DMS153 treated with DMSO at 0.1 percent for 48 hours (cell line): ENCODE measurements at regions not wholly inside any gene's neighbourhood (a gene's known extent, or its start where the extent isn't known, plus 50 kb on each side); places are given as distances from the start of the nearest gene placed in this dataset.

Experiments
- DNase-seq: peaks from one replicate; lab custom pipeline; 2025; ENCODE audit not compliant: unreplicated experiment; lab: John Stamatoyannopoulos, UW

DNA sequence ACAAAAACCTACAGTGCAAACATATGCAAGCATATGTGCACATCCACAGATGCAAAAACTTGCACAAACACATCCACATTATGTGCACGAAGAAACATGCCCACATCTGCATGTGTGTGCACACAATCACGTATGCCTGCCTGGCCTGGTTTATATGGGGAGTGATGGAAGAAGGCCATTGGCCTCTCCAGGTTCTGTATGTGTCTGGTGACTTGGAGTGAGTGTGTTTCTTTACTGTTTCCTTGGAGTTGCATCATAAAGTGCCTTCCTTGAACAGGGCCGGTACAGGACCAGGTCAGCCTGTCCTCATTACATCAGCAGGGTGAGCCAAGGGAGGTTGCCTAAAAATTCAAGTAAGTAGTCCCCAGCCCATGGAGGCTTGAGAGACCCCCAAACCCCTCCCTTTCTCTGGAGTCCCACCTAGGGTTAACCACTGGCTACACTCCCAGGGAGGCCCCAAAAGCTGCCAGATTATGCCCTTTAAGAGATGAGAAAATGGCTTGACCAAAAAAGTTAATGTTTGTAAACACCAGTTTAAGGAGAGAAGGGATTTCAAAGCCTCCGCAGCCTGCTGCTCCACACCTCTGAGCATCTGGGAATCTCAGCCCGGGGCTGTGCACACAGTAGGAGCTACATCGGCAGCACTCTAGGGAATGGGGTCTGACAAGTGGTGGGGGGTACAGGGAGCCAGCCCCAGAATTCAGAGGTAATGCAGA lies 140.8 kb downstream of the VEGFA start:
- no peak for DNase-seq

DNA sequence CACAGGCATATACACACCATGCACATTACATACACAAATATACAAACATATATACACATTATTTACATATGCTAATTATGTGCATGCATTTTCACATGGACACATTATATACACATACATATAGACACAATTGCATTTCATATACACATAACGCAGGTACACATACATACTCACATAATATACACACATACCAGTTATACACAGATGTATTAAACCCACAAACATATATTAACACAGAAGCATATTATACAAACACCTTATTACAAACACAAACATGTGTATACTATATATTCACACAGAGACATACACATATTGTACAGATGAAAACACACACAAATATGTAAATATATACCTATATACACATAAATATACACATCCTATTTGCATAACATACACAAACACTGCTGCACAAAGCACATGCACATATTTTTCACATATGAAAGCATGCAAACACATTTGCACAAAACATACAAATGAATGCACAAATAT lies 140.2 kb downstream of the VEGFA start:
- no peak for DNase-seq

DNA sequence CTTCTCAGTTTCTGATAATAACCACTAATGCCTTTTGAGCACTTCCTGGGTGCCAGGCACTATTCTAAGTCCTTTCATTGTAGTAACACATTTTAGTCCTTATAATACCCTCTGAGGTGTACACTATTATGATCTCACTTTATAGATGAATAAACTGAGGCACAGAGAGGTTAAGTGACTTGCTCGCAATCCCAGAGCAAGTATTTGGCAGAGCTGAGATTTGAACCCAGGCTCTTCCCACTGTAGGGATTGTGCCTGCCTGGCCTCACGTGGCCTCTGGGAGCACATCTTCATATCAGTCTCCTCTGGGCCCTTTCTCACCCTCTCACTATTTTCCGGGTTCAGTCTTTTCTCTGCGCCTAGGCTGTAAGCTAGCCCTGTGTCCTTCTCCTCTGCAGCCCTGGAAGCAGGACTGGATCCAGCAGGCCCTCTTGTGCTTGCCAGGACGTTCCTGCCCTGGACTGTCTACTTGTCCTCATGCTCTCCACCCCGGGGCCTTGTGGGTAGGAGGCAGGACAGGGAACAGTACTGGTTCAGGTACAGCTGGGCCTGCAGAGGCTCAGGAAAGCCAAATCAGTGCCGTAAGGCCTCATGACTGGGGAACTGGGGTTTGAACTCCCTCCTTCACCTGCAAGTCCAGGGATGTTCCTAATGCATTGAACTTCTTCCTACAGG lies 139.6 kb downstream of the VEGFA start:
- no peak for DNase-seq

DNA sequence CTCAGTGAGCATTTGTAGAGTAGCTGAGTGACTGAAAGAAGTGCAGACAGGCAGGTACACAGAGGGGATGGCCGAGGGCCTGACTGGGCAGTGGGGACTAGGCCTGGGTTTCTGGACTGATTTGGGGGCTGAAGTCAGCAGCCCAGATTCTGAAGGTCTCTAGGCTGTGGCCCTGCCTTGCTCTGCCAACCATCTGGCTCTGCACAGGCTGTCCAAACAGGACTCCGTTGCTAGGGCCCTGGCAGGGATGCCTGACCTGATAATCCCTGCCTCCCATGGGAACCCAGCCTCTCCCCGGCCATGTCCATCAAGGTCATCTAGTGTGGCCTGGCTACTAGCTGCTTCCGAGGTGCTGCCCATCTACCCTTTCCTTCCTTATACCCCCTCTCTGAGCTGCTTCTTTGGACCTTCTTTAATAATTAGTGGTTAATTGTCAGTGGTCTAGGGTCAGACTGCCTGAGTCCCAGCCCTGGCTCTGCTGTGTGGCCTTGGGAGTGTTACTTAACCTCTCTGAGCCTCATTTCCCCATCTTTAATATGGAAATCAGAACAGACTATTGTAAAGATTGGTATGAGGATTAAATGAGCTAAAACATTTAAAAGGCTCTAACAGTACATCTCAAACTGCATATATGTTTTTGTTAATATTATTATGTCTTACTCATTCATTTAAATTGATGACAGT lies 137.9 kb downstream of the VEGFA start:
- DNase-seq, result no peak

DNA sequence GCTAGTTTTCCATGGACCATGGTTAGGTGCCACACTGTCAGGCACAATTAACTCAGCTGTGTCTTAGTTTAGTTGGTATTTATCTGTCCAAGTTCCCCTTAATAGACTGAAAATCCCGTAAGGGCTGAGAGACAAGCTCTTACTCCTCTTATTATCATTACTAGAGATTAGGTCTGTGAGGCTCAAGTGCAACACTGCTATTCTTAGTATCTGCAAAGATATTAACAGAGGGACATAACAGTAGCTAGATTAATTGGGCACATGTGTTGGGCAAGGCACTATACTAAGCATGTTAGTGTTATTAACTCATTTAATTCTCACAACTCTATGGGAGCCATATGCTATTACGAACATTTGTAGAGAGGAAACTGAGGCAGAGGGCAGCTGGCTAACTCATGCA lies 137.3 kb downstream of the VEGFA start:
- no peak for DNase-seq

DNA sequence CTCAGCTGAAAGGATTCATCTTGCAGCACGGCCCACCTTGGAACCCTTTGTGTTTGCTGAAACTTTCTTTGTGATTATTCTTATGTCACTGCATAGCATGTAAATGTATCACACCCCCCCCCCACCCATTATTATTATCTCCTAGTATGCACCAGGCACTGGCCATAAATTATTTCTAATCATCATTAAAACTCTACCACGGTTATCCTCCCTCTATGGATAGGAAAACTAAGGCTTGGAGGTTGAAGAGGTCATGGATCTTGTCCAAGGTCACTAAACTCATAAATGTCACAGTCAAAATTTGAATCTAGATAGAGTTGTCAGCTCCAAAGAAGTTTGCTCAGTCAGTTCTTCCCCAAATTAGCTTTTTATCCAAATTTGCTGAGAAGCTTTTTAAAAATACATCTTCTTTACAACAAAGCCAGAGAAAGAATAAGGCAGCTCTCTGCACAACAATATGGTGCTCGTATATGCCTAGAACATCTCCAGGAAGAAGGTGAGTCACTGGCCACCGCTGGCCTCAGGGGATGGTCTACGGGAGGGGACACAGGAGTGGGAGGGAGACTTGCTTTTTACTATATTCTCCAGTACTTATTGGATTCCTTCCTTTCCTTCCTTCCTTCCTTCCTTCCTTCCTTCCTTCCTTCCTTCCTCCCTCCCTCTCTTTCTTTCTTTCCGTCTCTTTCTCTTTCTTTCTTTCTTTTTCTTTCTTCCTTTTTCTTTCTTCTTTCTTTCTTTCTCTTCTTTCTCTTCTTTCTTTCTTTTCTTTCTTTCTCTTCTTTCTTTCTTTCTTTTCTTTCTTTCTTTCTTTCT lies 134.5 kb downstream of the VEGFA start:
- DNase-seq, result no peak

DNA sequence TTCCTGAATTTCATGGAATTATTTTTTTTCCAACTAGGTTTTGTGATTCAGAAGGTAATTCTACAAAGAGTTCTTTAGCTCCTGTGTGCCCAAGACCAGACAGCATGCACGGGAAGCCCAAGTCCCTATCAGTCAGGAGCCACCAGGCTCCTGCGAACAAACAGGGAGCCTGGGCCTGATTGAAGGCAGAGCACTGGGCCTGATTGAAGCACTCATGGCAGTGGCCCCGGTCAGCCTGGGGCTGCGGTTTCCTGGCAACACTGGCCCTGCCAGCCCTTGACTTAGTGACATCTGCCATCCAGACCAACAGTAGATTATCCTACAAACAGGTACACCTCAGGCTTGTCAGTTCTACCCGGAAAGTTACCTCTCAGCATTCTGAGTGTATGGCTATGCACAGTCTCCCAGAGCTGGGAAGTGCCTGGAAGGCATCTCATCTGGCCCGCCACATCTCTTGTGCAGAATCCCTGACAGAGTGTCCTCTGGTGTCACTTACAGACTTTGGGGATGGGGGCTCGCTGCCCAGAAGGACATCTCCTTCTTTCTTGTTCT lies 133.8 kb downstream of the VEGFA start:
- DNase-seq, result no peak

DNA sequence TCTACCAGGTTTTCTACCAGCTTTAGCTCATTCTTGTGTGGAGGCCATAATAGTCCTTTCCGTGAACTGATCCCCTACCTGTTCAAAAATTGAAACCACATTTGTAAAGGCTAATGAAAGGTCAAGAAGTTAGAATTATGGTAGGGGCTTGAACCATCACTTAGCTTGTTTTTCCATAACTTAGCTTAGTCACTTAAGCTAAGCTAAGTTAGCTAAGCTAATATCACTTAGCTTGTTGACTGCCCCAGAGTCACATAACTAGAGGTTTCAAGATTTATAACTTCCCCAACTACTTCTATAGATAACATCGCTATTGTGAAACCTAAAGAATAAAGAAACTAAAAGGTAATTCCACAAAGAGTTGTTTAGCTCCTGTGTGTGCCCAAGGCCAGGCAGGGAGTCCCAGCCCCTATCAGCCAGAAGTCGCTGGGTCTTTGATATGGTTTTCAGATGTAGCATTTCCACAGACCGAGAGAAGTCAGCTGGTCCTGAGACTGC lies 131.8 kb downstream of the VEGFA start:
- no peak for DNase-seq

DNA sequence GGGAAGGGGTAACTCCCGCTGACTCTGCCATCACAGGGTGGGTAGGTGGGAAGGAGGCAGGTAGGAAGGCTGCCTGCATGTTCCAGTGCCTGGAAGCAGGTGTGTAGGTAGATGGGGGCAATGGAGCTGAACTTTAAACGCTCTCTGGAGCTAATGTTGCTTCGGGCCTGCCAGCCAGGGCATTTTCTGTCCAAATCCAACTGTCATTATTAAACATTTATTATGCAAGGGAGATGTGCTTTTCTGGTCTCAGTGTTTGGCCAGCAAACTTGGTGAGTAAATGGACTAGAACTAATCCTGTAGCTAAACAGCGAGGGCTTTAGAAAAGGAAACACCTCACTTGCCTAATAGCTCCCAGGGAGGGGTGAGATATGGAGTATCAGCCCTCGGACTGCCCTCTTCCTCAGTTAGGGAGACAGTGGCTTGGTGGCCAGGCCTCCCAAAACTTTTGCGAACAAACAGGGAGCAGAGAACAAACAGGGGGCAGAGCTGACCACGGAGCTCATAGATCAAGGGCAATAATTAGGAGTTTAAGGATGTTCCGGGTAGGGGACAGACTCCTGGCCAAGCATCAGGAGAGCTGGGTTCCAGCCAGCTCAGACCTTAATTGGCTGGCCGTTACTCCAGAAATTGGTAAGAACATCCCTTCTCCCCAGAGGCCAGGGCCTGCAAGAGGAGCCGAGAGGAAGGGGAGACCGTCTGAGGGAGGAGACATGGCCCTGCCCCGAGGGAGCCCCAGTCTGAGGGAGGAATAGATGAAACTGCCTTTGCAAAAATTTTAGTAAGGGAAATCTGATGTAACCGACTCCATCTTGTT lies 131.1 kb downstream of the VEGFA start:
- DNase-seq, result no peak

DNA sequence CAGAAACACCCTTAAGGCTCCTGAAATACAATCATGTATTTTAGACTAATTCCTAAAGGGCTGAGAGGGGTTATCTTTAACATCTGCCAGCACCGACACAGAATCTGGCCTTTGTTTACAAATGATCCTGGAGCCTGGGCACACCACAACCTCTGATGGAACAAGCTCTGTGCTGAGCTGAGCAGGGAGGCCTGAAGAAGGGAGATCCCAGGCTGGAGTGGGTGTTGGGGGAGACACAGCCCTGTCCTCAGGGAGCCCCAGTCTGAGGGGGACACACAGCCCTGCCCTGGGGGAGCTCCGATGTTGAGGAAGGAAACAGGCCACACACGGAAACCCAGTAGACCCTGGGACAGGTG lies 130.5 kb downstream of the VEGFA start:
- no peak for DNase-seq

DNA sequence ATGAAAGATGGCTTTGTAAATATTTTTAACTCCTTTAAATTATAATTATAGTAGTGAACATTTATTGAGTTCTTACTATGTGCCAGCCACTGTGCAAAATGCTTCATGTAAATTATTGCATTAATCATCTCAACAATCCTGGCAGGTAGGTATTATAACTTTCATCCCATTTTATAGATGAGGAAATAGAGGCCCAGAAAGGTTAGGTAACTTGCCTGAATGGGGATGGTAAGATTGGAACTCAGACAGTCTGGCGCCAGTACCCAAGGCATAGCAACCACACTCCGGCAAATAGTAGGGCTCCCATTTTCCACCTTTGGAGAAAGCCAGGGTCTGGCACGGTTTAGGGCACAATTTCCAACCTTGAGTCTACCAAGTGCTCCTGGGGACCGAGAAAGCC lies 129.8 kb downstream of the VEGFA start:
- no peak for DNase-seq

DNA sequence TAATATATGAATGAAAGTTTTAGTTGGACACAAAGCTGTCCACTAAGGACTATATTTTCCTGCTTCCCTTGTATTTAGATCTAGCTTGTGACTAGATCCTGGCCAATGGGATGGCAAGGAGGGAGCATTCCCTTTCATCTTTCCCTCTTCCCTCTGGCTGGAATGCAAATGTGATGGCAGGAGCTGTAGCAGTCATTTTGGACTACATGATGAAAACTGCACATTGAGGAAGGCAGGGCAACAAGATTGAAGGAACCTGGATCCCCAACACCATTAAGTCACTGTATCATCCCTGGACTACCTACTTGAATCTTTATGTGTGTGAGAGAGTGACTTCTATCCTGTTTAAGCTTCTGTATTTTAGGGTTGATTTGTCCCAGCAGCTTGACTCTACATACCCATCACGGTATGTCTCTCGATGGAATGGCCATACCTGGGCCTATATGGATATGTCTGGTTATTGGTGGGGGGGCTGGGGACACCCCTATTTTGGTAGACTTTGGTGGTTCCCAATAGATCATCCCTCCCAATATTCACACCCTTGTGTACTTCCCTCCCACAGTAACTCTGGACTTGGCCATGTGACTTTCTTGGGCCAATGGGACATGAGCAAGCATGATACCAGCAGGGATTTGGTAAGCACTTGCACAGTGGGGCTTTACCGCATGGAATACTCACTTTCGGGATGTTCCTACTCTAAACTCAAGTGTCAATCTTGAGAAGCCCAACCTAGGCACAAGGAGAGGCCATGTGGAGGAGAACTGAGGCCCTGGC lies 128.5 kb downstream of the VEGFA start:
- no peak for DNase-seq

DNA sequence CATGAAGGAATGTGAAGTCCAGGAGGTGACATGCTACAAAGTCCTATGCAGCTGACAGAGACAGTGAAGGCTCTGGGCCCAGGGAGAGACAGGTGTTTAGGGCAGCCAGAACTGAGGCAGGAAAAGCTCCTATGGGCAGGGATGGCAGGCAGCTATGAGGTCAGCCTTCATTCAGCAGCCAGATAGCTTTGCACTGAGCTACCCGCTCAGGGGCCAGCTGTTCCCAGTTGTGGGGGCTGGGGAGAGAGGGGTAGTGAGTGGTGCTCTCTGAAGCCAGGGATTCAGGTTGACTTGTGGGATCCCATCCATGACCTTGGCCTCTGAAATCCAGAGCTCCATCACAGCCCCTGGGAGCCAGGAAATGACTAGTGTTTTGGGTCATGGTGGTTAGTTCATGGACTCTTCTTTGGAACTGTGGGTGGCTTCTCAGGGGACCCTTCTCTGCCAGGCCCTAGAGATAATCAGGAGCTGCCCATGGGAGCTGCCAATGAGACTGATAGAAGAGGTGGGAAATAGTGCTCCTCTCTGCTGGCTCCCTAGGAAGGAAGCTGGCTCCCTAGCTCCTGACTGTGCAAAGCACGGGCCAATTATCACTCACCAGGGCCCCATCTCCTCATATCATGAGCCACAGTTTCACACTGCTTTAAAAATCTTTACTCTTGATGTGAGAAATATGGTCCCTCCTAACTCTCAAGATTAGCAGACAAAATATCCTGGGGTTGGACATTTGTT lies 127.7 kb downstream of the VEGFA start:
- no peak for DNase-seq

DNA sequence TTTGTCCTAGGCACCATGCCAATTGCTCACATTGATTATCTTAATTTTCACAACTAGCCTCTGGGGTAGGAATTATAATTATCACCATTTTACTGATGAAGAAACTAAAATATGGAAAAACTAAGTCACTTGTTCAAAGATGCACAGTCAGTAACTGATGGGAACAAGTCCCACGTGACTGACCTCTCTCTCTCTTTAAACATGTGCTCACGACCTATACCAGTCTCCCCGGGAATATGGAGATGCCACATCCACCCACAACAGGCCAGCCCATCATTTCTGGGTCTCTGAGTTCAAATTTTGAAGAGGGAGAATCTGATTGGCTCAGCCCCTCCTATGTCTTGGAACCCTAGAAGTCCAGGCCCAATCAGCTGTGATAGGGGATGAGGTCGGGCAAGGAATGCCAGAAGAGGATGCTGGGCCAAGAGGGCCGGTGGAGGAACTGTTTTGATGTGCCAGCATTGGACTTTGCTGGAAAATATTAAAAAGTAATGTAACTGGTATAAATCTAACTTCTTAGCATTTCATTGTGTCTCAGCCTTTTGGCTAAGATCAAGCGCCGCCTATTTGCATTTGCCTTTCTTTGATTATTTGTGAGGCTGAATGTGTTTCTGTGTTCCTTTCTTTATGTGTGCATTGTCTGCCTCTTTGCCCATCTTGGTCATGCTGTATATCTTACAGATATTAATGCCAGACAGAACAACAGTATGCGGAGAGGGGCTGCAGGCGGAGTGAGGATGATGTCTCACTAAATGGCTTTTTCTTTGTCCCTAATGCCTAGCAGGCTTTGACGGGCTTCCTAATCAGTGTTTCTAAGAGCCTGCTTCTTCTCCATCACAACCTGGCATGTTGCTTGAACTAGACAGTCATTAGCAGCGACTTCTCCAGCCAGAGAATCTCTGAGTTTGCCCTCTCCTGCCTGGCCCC lies 126.6 kb downstream of the VEGFA start:
- no peak for DNase-seq

DNA sequence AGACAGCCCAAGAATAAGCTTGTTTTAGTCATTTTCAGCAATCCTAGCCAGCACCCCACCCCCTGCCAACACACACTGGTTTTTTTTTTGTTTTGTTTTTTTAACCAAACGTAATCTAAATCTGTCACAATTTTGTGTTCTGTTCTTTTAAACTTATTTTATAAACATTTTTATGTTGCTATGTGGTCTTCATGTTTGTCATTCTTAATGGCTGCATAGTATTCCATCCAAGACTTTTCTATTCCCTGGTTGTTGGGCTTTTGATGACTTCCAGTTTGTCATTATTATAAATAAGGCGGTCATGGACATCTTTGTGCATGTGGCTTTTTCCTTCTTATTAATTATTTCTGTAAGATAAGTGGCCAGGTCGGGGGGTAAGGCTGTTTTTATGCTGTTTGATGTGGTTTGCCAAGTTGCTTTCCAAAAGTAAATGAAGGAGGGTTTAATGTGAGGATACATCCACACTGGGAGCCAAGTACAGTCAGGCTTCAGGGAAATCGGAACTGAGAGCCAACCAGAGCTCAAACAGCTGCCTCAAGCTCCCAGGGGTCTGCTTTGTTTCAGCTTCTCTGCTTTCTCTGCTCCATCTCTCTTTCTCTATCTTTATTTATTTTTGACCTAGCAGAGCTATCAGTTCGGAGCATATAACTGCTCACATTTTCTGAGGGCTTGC lies 125.8 kb downstream of the VEGFA start:
- DNase-seq, result no peak

DNA sequence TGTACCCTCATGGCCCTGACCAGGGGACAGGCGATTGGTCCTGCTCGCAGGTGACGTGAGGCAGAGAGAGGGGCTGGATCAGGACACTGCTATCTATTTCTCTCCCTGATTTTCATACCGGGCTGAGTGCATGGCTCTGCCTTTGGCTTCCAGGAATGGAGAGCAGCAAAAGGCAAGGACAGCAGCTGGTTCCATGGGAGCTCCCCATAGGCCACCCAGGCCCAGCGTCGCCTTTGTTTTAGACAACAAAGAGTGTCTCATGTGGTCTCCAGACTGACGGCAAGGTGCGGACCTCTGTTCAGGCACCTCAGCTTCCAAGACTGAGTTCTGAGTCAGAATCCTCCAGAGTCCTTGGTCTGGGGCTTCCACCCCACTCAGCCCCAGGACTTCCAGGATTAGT lies 123.1 kb downstream of the VEGFA start:
- no peak for DNase-seq
